PC-3 (cell line): ENCODE measurements at regions not wholly inside any gene's neighbourhood (a gene's known extent, or its start where the extent isn't known, plus 50 kb on each side); places are given as distances from the start of the nearest gene placed in this dataset.

ENCODE experiments used
- ATAC-seq: fragments of 200-7000 bp; cut with Tn5 transposase; 2 replicates; pipeline ENCODE4 v1.9.1; 2020; ENCODE audit warnings: mild to moderate bottlenecking, moderate library complexity
- BruUV-seq: library from RNA; stranded (reverse); fragments of 400-500 nt; replicated peaks from 2 replicates; lab custom pipeline; 2021; lab: Mats Ljungman, UMichigan
- CTCF ChIA-PET: fragments of 300-600 bp; sonication (Branson Sonifier 250); formaldehyde crosslinking; loops from one replicate; lab custom pipeline; 2022; ENCODE audit warnings: antibody characterized with exemption; lab: Charles Lee
- POLR2A ChIA-PET: fragments of 300-600 bp; sonication (Branson Sonifier 250); formaldehyde crosslinking; loops from one replicate; lab custom pipeline; 2022; ENCODE audit warnings: antibody characterized with exemption; ENCODE audit not compliant: unreplicated experiment; lab: Charles Lee
- DNase-seq: peaks from one replicate; pipeline ENCODE4 v3.0.0-alpha.2; 2015
- H2AFZ ChIP-seq: fragments of 300-600 bp; sonication (generic); 2 replicates; pipeline ENCODE4 v1.6.0; 2016; ENCODE audit warnings: antibody characterized with exemption, low read length
- H3F3A ChIP-seq: fragments of 300-600 bp; sonication (generic); one replicate; pipeline ENCODE4 v1.6.0; 2017; ENCODE audit warnings: antibody characterized with exemption, low read length, control low read depth, mild to moderate bottlenecking; ENCODE audit not compliant: unreplicated experiment
- H3K27ac ChIP-seq: fragments of 300-600 bp; sonication (generic); 2 replicates; pipeline ENCODE4 v1.5.1; 2016; ENCODE audit warnings: mild to moderate bottlenecking, low read length
- H3K27me3 ChIP-seq: fragments of 300-600 bp; sonication (generic); 2 replicates; pipeline ENCODE4 v1.6.1; 2016; ENCODE audit warnings: low read length, mixed read lengths
- H3K36me3 ChIP-seq: fragments of 300-600 bp; sonication (generic); 2 replicates; pipeline ENCODE4 v1.6.1; 2016; ENCODE audit warnings: low read depth, mixed run types, low read length, mixed read lengths
- H3K4me1 ChIP-seq: fragments of 300-600 bp; sonication (generic); 2 replicates; pipeline ENCODE4 v1.5.1; 2016; ENCODE audit warnings: low read length; ENCODE audit not compliant: insufficient read depth
- H3K4me2 ChIP-seq: fragments of 300-600 bp; sonication (generic); 2 replicates; pipeline ENCODE4 v1.6.0; 2016; ENCODE audit warnings: low read length
- H3K4me3 ChIP-seq: fragments of 300-600 bp; sonication (generic); 2 replicates; pipeline ENCODE4 v1.5.1; 2016; ENCODE audit warnings: mild to moderate bottlenecking, low read length, mixed read lengths
- H3K79me2 ChIP-seq: fragments of 300-600 bp; sonication (generic); 2 replicates; pipeline ENCODE4 v1.6.1; 2017; ENCODE audit warnings: low read length, mixed read lengths
- H3K9ac ChIP-seq: fragments of 300-600 bp; sonication (generic); 2 replicates; pipeline ENCODE4 v1.6.0; 2016; ENCODE audit warnings: mild to moderate bottlenecking, low read length
- H3K9me2 ChIP-seq: fragments of 300-600 bp; sonication (generic); replicated peaks from 2 replicates; pipeline ENCODE4 v1.6.1; 2016; ENCODE audit warnings: mixed run types, low read length, mixed read lengths
- H3K9me3 ChIP-seq: fragments of 300-600 bp; sonication (generic); 2 replicates; pipeline ENCODE4 v1.6.1; 2016; ENCODE audit warnings: low read length, mixed read lengths
- H4K20me1 ChIP-seq: fragments of 300-600 bp; sonication (generic); 2 replicates; pipeline ENCODE4 v1.6.1; 2016; ENCODE audit warnings: low read length, mixed read lengths
- CTCF ChIP-seq: fragments of 300-600 bp; sonication (generic); conservative IDR thresholded peaks from 2 replicates; pipeline ENCODE4 v1.5.1; 2017; ENCODE audit warnings: antibody characterized with exemption, low read depth, mild to moderate bottlenecking, low read length
- EZH2 ChIP-seq: fragments of 300-600 bp; sonication (generic); IDR thresholded peaks from one replicate; pipeline ENCODE4 v1.6.1; 2017; ENCODE audit warnings: antibody characterized with exemption, mild to moderate bottlenecking, low read length; ENCODE audit not compliant: unreplicated experiment
- EZH2phosphoT487 ChIP-seq: fragments of 300-600 bp; sonication (generic); IDR thresholded peaks from 2 replicates; pipeline ENCODE4 v1.6.1; 2018; ENCODE audit warnings: mild to moderate bottlenecking, antibody characterized with exemption, low read length, borderline replicate concordance
- intact Hi-C: fragments of 100-400 bp; cut with micrococcal nuclease; formaldehyde crosslinking; loops from 2 replicates; pipeline ENCODE4 v1.9.0; 2023

DNA sequence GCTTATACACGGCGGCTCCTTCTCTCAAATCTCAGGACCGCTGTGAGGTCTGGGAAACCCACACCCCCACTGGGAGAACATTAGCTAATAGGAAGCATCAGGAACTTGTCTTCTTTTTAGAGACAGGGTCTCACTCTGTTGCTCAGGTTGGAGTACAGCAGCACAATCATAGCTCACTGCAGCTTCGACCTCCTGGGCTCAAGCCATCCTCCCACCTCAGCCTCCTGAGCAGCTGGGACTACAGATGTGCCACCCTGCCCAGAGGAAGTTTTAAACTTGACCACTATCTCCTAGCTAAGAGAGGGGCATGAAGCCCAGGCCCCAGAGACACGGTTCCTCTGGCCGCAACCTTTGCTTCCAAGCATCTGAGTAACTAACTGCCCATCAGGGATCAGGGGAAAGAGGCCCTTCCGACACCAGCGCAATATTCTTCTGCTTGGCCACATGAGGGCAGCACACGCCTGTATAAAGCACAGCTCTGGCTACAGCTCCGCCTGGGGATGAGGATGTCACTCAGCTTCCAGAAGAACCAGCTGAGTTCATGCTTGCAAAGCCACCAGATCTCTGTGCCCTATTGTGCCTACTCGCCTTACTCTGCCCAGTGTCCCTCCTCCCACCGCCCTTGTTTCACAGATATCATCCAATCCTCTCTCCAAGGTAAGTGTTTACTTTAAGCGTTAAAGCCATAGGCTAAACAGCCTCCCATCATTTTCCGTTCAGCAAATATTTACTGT, 57.6 kb upstream of the SLC6A11 start:
- POLR2A ChIA-PET, result interaction anchor here (0.5 kb wide), 1 partner anchor 233 kb away, joined by 5 read pairs; no protein-coding TSS in a partner anchor
- intact Hi-C loops, result loop anchor here (1.0 to 10.0 kb wide), 6 partner anchors 25 to 456 kb away; no protein-coding TSS in a partner anchor

GRCh38 chr3:10759495-10759894, 56.5 kb upstream of the SLC6A11 start:
- DNase-seq, result no peak
- BruUV-seq, result no TSS peak
- CTCF ChIA-PET, result no interaction called here

More for the DNA sequence above, 57.6 kb upstream of the SLC6A11 start:
- Histone ChIP-seq H3K4me1 (peaks cover 28% of the 10 kb centered on the region), H2AFZ (no peak overlapping the region), H3K27me3 (no peaks in the 10 kb centered on the region), H3K27ac (peak overlapping the region; percentile 92), H3K9me3 (no peaks in the 10 kb centered on the region), H3K4me3 (no peak overlapping the region), H3K4me2 (peak overlapping the region; percentile 76), H4K20me1 (no peaks in the 10 kb centered on the region), H3K79me2 (no peaks in the 10 kb centered on the region), H3F3A (no peaks in the 10 kb centered on the region), H3K36me3 (no peaks in the 10 kb centered on the region), H3K9ac (peak overlapping the region; percentile 34; the same call in 1 of the 2 replicates), H3K9me2 (no peaks in the 10 kb centered on the region)
- peak; percentile 82 for TF ChIP-seq CTCF
- TF ChIP-seq EZH2phosphoT487, result no peak
- BruUV-seq, result no TSS peak
- DNase-seq, result peak; percentile 84
- peak; percentile 90 for ATAC-seq
- CTCF ChIA-PET, result interaction anchor here (0.5 to 2.3 kb wide), 8 partner anchors 14 to 303 kb away, joined by 3 to 8 read pairs (median 4); no protein-coding TSS in a partner anchor

More at GRCh38 chr3:10759495-10759894, 56.5 kb upstream of the SLC6A11 start:
- H3K36me3 ChIP-seq, result no peaks in the 10 kb centered on the region
- POLR2A ChIA-PET, result no interaction called here
- no peak overlapping the region for H3K4me2 ChIP-seq
- no peaks in the 10 kb centered on the region for H3K9me2 ChIP-seq
- H3K27ac ChIP-seq, result no peak overlapping the region
- H3K4me3 ChIP-seq, result no peak overlapping the region
- no peaks in the 10 kb centered on the region for H3K9me3 ChIP-seq
- intact Hi-C loops, result loop anchor here (10.0 kb wide), 1 partner anchor 455 kb away; no protein-coding TSS in a partner anchor
- H3K9ac ChIP-seq, result no peak overlapping the region
- TF ChIP-seq EZH2 (no peak), CTCF (no peak), EZH2phosphoT487 (no peak)
- no peaks in the 10 kb centered on the region for H4K20me1 ChIP-seq
- H2AFZ ChIP-seq, result no peak overlapping the region
- no peak for ATAC-seq
- H3K79me2 ChIP-seq, result no peaks in the 10 kb centered on the region
- H3K27me3 ChIP-seq, result no peaks in the 10 kb centered on the region
- H3K4me1 ChIP-seq, result peaks cover 28% of the 10 kb centered on the region
- no peaks in the 10 kb centered on the region for H3F3A ChIP-seq
